ENCODE measurements at regions not wholly inside any gene's neighbourhood (a gene's known extent, or its start where the extent isn't known, plus 50 kb on each side); places are given as distances from the start of the nearest gene placed in this dataset.
"Not testable (repeated sequence)": the region's sequence is repeated elsewhere in the genome, so short reads cannot be mapped to it uniquely, and the experiment has no call there.

GRCh38 chr7:96800824-96801223 lies 91.2 kb upstream of the SEM1 start:
- H3K27ac ChIP-seq: no peak overlapping the region
- no peaks in the 10 kb centered on the region for H3K27me3 ChIP-seq
- H3K9me3 ChIP-seq: no peaks in the 10 kb centered on the region
- TF ChIP-seq CTCF (IDR thresholded peaks at IDR 0.05): no peak
- ATAC-seq: no peak
- intact Hi-C loops (cut with DNase I): no loop called here
- no peaks in the 10 kb centered on the region for H3K4me1 ChIP-seq
- no peak for DNase-seq
- no peak overlapping the region for H3K4me3 ChIP-seq
- H3K36me3 ChIP-seq: no peaks in the 10 kb centered on the region

GRCh38 chr7:96819111-96819700 lies 109.6 kb upstream of the SEM1 start:
- Histone ChIP-seq H3K4me1 (no peaks in the 10 kb centered on the region), H3K4me3 (no peak overlapping the region), H3K27ac (no peak overlapping the region), H3K36me3 (no peaks in the 10 kb centered on the region), H3K27me3 (no peaks in the 10 kb centered on the region), H3K9me3 (no peaks in the 10 kb centered on the region)
- ATAC-seq: no peak
- no peak for TF ChIP-seq CTCF (IDR thresholded peaks at IDR 0.05)
- no peak for DNase-seq
- intact Hi-C loops (cut with DNase I): no loop called here

- H3K36me3 ChIP-seq; H3K27ac ChIP-seq; H3K9me3 ChIP-seq; H3K27me3 ChIP-seq; ATAC-seq; H3K4me3 ChIP-seq; H3K4me1 ChIP-seq; intact Hi-C loops (cut with DNase I); DNase-seq: not testable (repeated sequence)
These were observed 111.5 kb upstream of the SEM1 start for GRCh38 chr7:96821131-96821530.

- no peak overlapping the region for H3K27ac ChIP-seq
- H3K4me1 ChIP-seq: no peaks in the 10 kb centered on the region
- no peaks in the 10 kb centered on the region for H3K9me3 ChIP-seq
- DNase-seq (no peak), ATAC-seq (no peak)
- no peaks in the 10 kb centered on the region for H3K36me3 ChIP-seq
- H3K4me3 ChIP-seq: no peak overlapping the region
- TF ChIP-seq CTCF (IDR thresholded peaks at IDR 0.05): no peak
- intact Hi-C loops (cut with DNase I): no loop called here
- H3K27me3 ChIP-seq: no peaks in the 10 kb centered on the region
These were observed 113.2 kb upstream of the SEM1 start for GRCh38 chr7:96822824-96823223.

GRCh38 chr7:96823274-96823673 lies 113.6 kb upstream of the SEM1 start:
- TF ChIP-seq CTCF (IDR thresholded peaks at IDR 0.05): no peak
- no peak for ATAC-seq
- DNase-seq: no peak
- Histone ChIP-seq H3K4me3 (no peak overlapping the region), H3K36me3 (no peaks in the 10 kb centered on the region), H3K9me3 (no peaks in the 10 kb centered on the region), H3K27ac (no peak overlapping the region), H3K4me1 (no peaks in the 10 kb centered on the region), H3K27me3 (no peaks in the 10 kb centered on the region)
- intact Hi-C loops (cut with DNase I): no loop called here

- no peaks in the 10 kb centered on the region for H3K27me3 ChIP-seq
- H3K4me3 ChIP-seq: no peak overlapping the region
- no peaks in the 10 kb centered on the region for H3K36me3 ChIP-seq
- no peak overlapping the region for H3K27ac ChIP-seq
- no peaks in the 10 kb centered on the region for H3K9me3 ChIP-seq
- TF ChIP-seq CTCF (IDR thresholded peaks at IDR 0.05): no peak
- no peaks in the 10 kb centered on the region for H3K4me1 ChIP-seq
- no peak for ATAC-seq
- intact Hi-C loops (cut with DNase I): no loop called here
- no peak for DNase-seq
These were observed 115.0 kb upstream of the SEM1 start for GRCh38 chr7:96824686-96825085.

Measured in left lung (tissue), 4 donors.